H1 (cell line): ENCODE measurements at regions not wholly inside any gene's neighbourhood (a gene's known extent, or its start where the extent isn't known, plus 50 kb on each side); places are given as distances from the start of the nearest gene placed in this dataset.

ENCODE experiments used
- CTCF ChIA-PET: fragments of 300-600 bp; sonication (Branson Sonifier 250); formaldehyde crosslinking; loops from one replicate; lab custom pipeline; 2021; ENCODE audit not compliant: partially characterized antibody; lab: Charles Lee
- POLR2A ChIA-PET: fragments of 300-600 bp; sonication (Branson Sonifier 250); formaldehyde crosslinking; loops from one replicate; lab custom pipeline; 2021; ENCODE audit warnings: inconsistent platforms; ENCODE audit not compliant: partially characterized antibody; lab: Charles Lee
- DNase-seq, 2 experiments: peaks; one replicate each; pipeline versions ENCODE4 v3.0.0 to v3.0.0-alpha.2; 2010 to 2022; ENCODE audit warnings: low spot score in 2 of 2, low read depth in 1 of 2, mixed read lengths in 1 of 2
- FAIRE-seq: peaks from 2 replicates; lab custom pipeline; 2011; peaks lifted over from hg19 to GRCh38; lab: Jason Lieb, UNC
- H2AFZ ChIP-seq: 2 replicates; pipeline ENCODE4 v1.8.1; 2012; ENCODE audit warnings: low read length, inconsistent platforms
- H2AK5ac ChIP-seq: 2 replicates; pipeline ENCODE4 v1.6.1; 2013; ENCODE audit warnings: low read depth, low read length
- H2BK120ac ChIP-seq: replicated peaks from 2 replicates; pipeline ENCODE3; 2013; ENCODE audit warnings: low read depth, low read length, inconsistent platforms
- H2BK12ac ChIP-seq: 2 replicates; pipeline ENCODE4 v1.6.1; 2013; ENCODE audit warnings: low read depth, low read length
- H2BK15ac ChIP-seq: 2 replicates; pipeline ENCODE4 v1.6.1; 2013; ENCODE audit warnings: low read length
- H2BK20ac ChIP-seq: 2 replicates; pipeline ENCODE4 v1.6.1; 2013; ENCODE audit warnings: low read length
- H2BK5ac ChIP-seq: 2 replicates; pipeline ENCODE4 v1.6.1; 2013; ENCODE audit warnings: low read depth, low read length
- H3K14ac ChIP-seq: 2 replicates; pipeline ENCODE4 v1.6.1; 2013; ENCODE audit warnings: inconsistent platforms; ENCODE audit not compliant: insufficient read length
- H3K18ac ChIP-seq: 2 replicates; pipeline ENCODE4 v1.6.1; 2013; ENCODE audit warnings: low read length; ENCODE audit errors: extremely low read depth
- H3K23ac ChIP-seq: 2 replicates; pipeline ENCODE4 v1.6.1; 2013; ENCODE audit warnings: inconsistent platforms; ENCODE audit not compliant: insufficient read length
- H3K23me2 ChIP-seq: 2 replicates; pipeline ENCODE4 v1.6.1; 2013; ENCODE audit warnings: low read depth, low read length
- H3K27ac ChIP-seq: 2 replicates; pipeline ENCODE4 v1.6.1; 2011; ENCODE audit warnings: low read depth, low read length, inconsistent platforms
- H3K27me3 ChIP-seq, 4 experiments: replicated peaks in 1 of 4; 1 replicate in 1 of 4; 2 replicates in 3 of 4; pipeline versions ENCODE4 v1.6.1 to v1.8.1; 2011 to 2013; ENCODE audit warnings: low read length in 3 of 4, mild to moderate bottlenecking in 3 of 4, inconsistent platforms in 2 of 4, mixed read lengths in 2 of 4, moderate library complexity in 1 of 4; ENCODE audit not compliant: control insufficient read depth in 3 of 4, insufficient read depth in 3 of 4; ENCODE audit errors: extremely low read depth in 1 of 4
- H3K36me3 ChIP-seq, 4 experiments: 2 replicates each; pipeline versions ENCODE4 v1.6.1 to v1.8.1; 2011 to 2013; ENCODE audit warnings: mild to moderate bottlenecking in 4 of 4, low read length in 3 of 4, moderate library complexity in 2 of 4, control low read depth in 1 of 4, inconsistent platforms in 1 of 4; ENCODE audit not compliant: insufficient read depth in 4 of 4, control insufficient read depth in 2 of 4
- H3K4ac ChIP-seq: replicated peaks from 2 replicates; pipeline ENCODE3; 2013; ENCODE audit warnings: low read length, low read depth, mixed read lengths, inconsistent platforms; ENCODE audit not compliant: insufficient read length
- H3K4me1 ChIP-seq, 4 experiments: replicated peaks in 1 of 4; 1 replicate in 1 of 4; 2 replicates in 3 of 4; pipeline versions ENCODE4 v1.6.1 to v1.8.1; 2011 to 2013; ENCODE audit warnings: low read length in 3 of 4, inconsistent platforms in 2 of 4, mixed read lengths in 1 of 4; ENCODE audit not compliant: insufficient read depth in 4 of 4, control insufficient read depth in 3 of 4
- H3K4me2 ChIP-seq, 2 experiments: 2 replicates each; pipeline versions ENCODE4 v1.6.1 to v1.8.1; 2011 to 2013; ENCODE audit warnings: low read depth in 2 of 2, low read length in 2 of 2, control low read depth in 1 of 2, inconsistent platforms in 1 of 2, mild to moderate bottlenecking in 1 of 2; ENCODE audit not compliant: insufficient read depth in 1 of 2
- H3K4me3 ChIP-seq, 4 experiments: fragments of 200-600, 300-600 bp in 1 of 4; sonication (generic), shearing (Covaris generic), sonication (Bioruptor Twin) in 1 of 4; 2 replicates each; pipeline versions ENCODE4 v1.5.1 to v1.8.1; 2011 to 2016; ENCODE audit warnings: low read length in 4 of 4, low read depth in 3 of 4, control low read depth in 2 of 4, inconsistent platforms in 2 of 4, mild to moderate bottlenecking in 2 of 4, mixed read lengths in 1 of 4, moderate library complexity in 1 of 4; ENCODE audit not compliant: insufficient read depth in 2 of 4; ENCODE audit errors: extremely low read depth in 1 of 4
- H3K56ac ChIP-seq: replicated peaks from 2 replicates; pipeline ENCODE3; 2013; ENCODE audit warnings: low read depth, mild to moderate bottlenecking, mixed read lengths, low read length, inconsistent platforms; ENCODE audit not compliant: insufficient read length
- H3K79me1 ChIP-seq: 2 replicates; pipeline ENCODE4 v1.6.1; 2013; ENCODE audit warnings: low read depth, low read length, control low read depth
- H3K79me2 ChIP-seq, 2 experiments: 2 replicates each; pipeline versions ENCODE4 v1.6.1 to v1.8.1; 2012 to 2013; ENCODE audit warnings: low read length in 2 of 2, mild to moderate bottlenecking in 2 of 2, inconsistent platforms in 1 of 2; ENCODE audit not compliant: insufficient read depth in 2 of 2, control insufficient read depth in 1 of 2
- H3K9ac ChIP-seq, 4 experiments: replicated peaks in 1 of 4; 1 replicate in 1 of 4; 2 replicates in 3 of 4; pipeline versions ENCODE4 v1.6.1 to v1.8.1; 2011 to 2013; ENCODE audit warnings: low read depth in 3 of 4, low read length in 3 of 4, control low read depth in 2 of 4, mild to moderate bottlenecking in 2 of 4, moderate library complexity in 2 of 4, inconsistent platforms in 1 of 4; ENCODE audit errors: extremely low read depth in 1 of 4
- H3K9me3 ChIP-seq, 2 experiments: 2 replicates each; pipeline versions ENCODE4 v1.6.1 to v1.8.1; 2012 to 2013; ENCODE audit warnings: mild to moderate bottlenecking in 2 of 2, moderate library complexity in 2 of 2, control low read depth in 1 of 2, inconsistent platforms in 1 of 2, low read depth in 1 of 2, low read length in 1 of 2, mixed read lengths in 1 of 2; ENCODE audit not compliant: insufficient read depth in 2 of 2
- H4K20me1 ChIP-seq, 2 experiments: replicated peaks in 1 of 2; 2 replicates each; pipeline versions ENCODE3 to v1.8.1; 2011 to 2013; ENCODE audit warnings: inconsistent platforms in 2 of 2, low read length in 2 of 2, mild to moderate bottlenecking in 1 of 2; ENCODE audit not compliant: insufficient read depth in 2 of 2, control insufficient read depth in 1 of 2
- H4K5ac ChIP-seq: 2 replicates; pipeline ENCODE4 v1.6.1; 2013; ENCODE audit warnings: low read length, low read depth, mixed read lengths, inconsistent platforms; ENCODE audit not compliant: insufficient read length
- H4K8ac ChIP-seq: 2 replicates; pipeline ENCODE4 v1.8.0; 2013; ENCODE audit warnings: mild to moderate bottlenecking, moderate library complexity, low read length, inconsistent platforms; ENCODE audit not compliant: insufficient read depth; ENCODE audit errors: extremely low read depth
- H4K91ac ChIP-seq: replicated peaks from 2 replicates; pipeline ENCODE3; 2013; ENCODE audit warnings: low read length, mixed read lengths, inconsistent platforms; ENCODE audit not compliant: insufficient read length
- CBX8 ChIP-seq: fragments of 300-800, 300-1000 bp; sonication (generic); IDR thresholded peaks from 2 replicates; pipeline ENCODE4 v1.7.1; 2016; ENCODE audit warnings: low read depth, low read length, borderline replicate concordance
- RBBP5 ChIP-seq: IDR thresholded peaks from 2 replicates; pipeline ENCODE4 v1.7.1; 2012; ENCODE audit warnings: low read depth, mild to moderate bottlenecking, inconsistent platforms, low read length, moderate library complexity, borderline replicate concordance
- RXRA ChIP-seq: IDR thresholded peaks from 2 replicates; pipeline ENCODE4 v1.6.1; 2011; ENCODE audit warnings: low read depth, mild to moderate bottlenecking, low read length, moderate library complexity; ENCODE audit not compliant: insufficient read depth
- SAP30 ChIP-seq: fragments of 300-600 bp; sonication (generic); IDR thresholded peaks from 2 replicates; pipeline ENCODE4 v1.7.1; 2012; ENCODE audit warnings: low read length, moderate library complexity, mild to moderate bottlenecking, inconsistent platforms; ENCODE audit not compliant: insufficient read depth, insufficient replicate concordance

- H2BK5ac ChIP-seq, result no peak overlapping the region
- H2BK12ac ChIP-seq, result no peak overlapping the region
- peaks cover 0 to 2% (median 0%) of the 10 kb centered on the region in 4 experiments; a peak in 2 of 7 replicates for H3K4me1 ChIP-seq
- H4K5ac ChIP-seq, result no peak overlapping the region
- H3K9ac ChIP-seq, result no peak overlapping the region
- no peak overlapping the region for H2BK20ac ChIP-seq
- H3K79me1 ChIP-seq, result no peaks in the 10 kb centered on the region
- no peaks in the 10 kb centered on the region for H4K20me1 ChIP-seq
- H4K91ac ChIP-seq, result no peak overlapping the region
- no peak overlapping the region for H3K56ac ChIP-seq
- no peak overlapping the region for H2BK15ac ChIP-seq
- H2AK5ac ChIP-seq, result no peak overlapping the region
- H3K36me3 ChIP-seq, result no peaks in the 10 kb centered on the region
- ChIA-PET POLR2A (no interaction called here), CTCF (interaction anchor here (0.9 kb wide), 1 partner anchor 87 kb away, joined by 3 read pairs; no protein-coding TSS in a partner anchor)
- no peak overlapping the region for H3K14ac ChIP-seq
- no peaks in the 10 kb centered on the region for H3K79me2 ChIP-seq
- no peak for DNase-seq
- no peak overlapping the region for H3K27ac ChIP-seq
- H2BK120ac ChIP-seq, result no peak overlapping the region
- no peak overlapping the region for H3K4ac ChIP-seq
- no peaks in the 10 kb centered on the region for H3K23me2 ChIP-seq
- H4K8ac ChIP-seq, result no peak overlapping the region
- TF ChIP-seq RBBP5 (no peak), SAP30 (no peak), RXRA (no peak), CBX8 (no peak)
- no peaks in the 10 kb centered on the region for H3K9me3 ChIP-seq
- no peak overlapping the region for H3K23ac ChIP-seq
- H3K27me3 ChIP-seq, result no peaks in the 10 kb centered on the region
- FAIRE-seq, result no peak
- no peak overlapping the region for H2AFZ ChIP-seq
- no peak overlapping the region for H3K4me2 ChIP-seq
- no peak overlapping the region for H3K4me3 ChIP-seq
- no peak overlapping the region for H3K18ac ChIP-seq
Measured at GRCh38 chr1:78420688-78421087, 70.1 kb upstream of the PTGFR start.
